ENCODE measurements at regions not wholly inside any gene's neighbourhood (a gene's known extent, or its start where the extent isn't known, plus 50 kb on each side); places are given as distances from the start of the nearest gene placed in this dataset.

GRCh38 chr14:29144621-29145020, 378.0 kb downstream of the FOXG1 start:
- Histone ChIP-seq H3K23me2 (ENCODE audit: low read depth, low read length) (no peaks in the 10 kb centered on the region), H2AK5ac (ENCODE audit: low read depth, low read length) (no peak overlapping the region), H3K79me1 (ENCODE audit: low read depth, low read length) (no peaks in the 10 kb centered on the region), H3K27ac (ENCODE audit: low read depth, low read length) (no peak overlapping the region), H4K20me1 (replicated peaks in 1 of 2; ENCODE audit: control insufficient read depth in 1 of 2, insufficient read depth in 2 of 2, low read length in 2 of 2) (no peaks in the 10 kb centered on the region), H3K36me3 (ENCODE audit: control insufficient read depth in 2 of 4, insufficient read depth in 4 of 4, low read length in 3 of 4) (no peaks in the 10 kb centered on the region), H3K27me3 (replicated peaks in 1 of 4; ENCODE audit: control insufficient read depth in 3 of 4, extremely low read depth in 1 of 4, insufficient read depth in 3 of 4, low read length in 3 of 4) (no peaks in the 10 kb centered on the region), H3K18ac (ENCODE audit: extremely low read depth, low read length) (no peak overlapping the region), H3K9me3 (ENCODE audit: insufficient read depth in 2 of 2, low read depth in 1 of 2, low read length in 1 of 2) (no peaks in the 10 kb centered on the region), H4K5ac (ENCODE audit: insufficient read length, low read depth, low read length) (no peak overlapping the region), H3K9ac (replicated peaks in 1 of 4; ENCODE audit: extremely low read depth in 1 of 4, low read depth in 3 of 4, low read length in 3 of 4) (no peak overlapping the region), H3K4me3 (ENCODE audit: extremely low read depth in 1 of 4, insufficient read depth in 2 of 4, low read depth in 3 of 4, low read length in 4 of 4) (no peak overlapping the region), H3K14ac (ENCODE audit: insufficient read length) (no peak overlapping the region), H2BK12ac (ENCODE audit: low read depth, low read length) (no peak overlapping the region), H3K56ac (replicated peaks; ENCODE audit: insufficient read length, low read depth, low read length) (no peak overlapping the region), H3K4me1 (replicated peaks in 1 of 4; ENCODE audit: control insufficient read depth in 3 of 4, insufficient read depth in 4 of 4, low read length in 3 of 4) (no peaks in the 10 kb centered on the region), H4K8ac (ENCODE audit: extremely low read depth, insufficient read depth, low read length) (no peak overlapping the region), H3K4ac (replicated peaks; ENCODE audit: insufficient read length, low read depth, low read length) (no peak overlapping the region), H4K91ac (replicated peaks; ENCODE audit: insufficient read length, low read length) (no peak overlapping the region), H2BK15ac (ENCODE audit: low read length) (no peak overlapping the region), H2AFZ (ENCODE audit: low read length) (no peak overlapping the region), H3K79me2 (ENCODE audit: control insufficient read depth in 1 of 2, insufficient read depth in 2 of 2, low read length in 2 of 2) (no peaks in the 10 kb centered on the region), H2BK120ac (replicated peaks; ENCODE audit: low read depth, low read length) (no peak overlapping the region), H3K23ac (ENCODE audit: insufficient read length) (no peak overlapping the region), H3K4me2 (ENCODE audit: insufficient read depth in 1 of 2, low read depth in 2 of 2, low read length in 2 of 2) (no peak overlapping the region), H2BK5ac (ENCODE audit: low read depth, low read length) (no peak overlapping the region), H2BK20ac (ENCODE audit: low read length) (no peak overlapping the region)
- no peak for TF ChIP-seq CREB1 (IDR thresholded peaks at IDR 0.05)
- TF ChIP-seq KDM4A (IDR thresholded peaks at IDR 0.05; ENCODE audit: low read depth, low read length, severe bottlenecking): no peak
- no peak for TF ChIP-seq EGR1 (IDR thresholded peaks at IDR 0.05; ENCODE audit: borderline replicate concordance, low read depth, low read length)
- TF ChIP-seq HDAC6 (IDR thresholded peaks at IDR 0.05; ENCODE audit: low read depth, low read length): no peak
- no peak for TF ChIP-seq ATF2 (IDR thresholded peaks at IDR 0.05; ENCODE audit: low read length)
- TF ChIP-seq SP1 (IDR thresholded peaks at IDR 0.05; ENCODE audit: low read depth, low read length): no peak
- no peak for TF ChIP-seq E2F6 (IDR thresholded peaks at IDR 0.05)
- TF ChIP-seq RFX5 (IDR thresholded peaks at IDR 0.05; ENCODE audit: borderline replicate concordance, low read depth, low read length): no peak
- TF ChIP-seq MAX (IDR thresholded peaks at IDR 0.05): no peak
- DNase-seq (ENCODE audit: low read depth in 1 of 2, low spot score in 2 of 2): no peak
- POLR2A ChIA-PET (ENCODE audit: partially characterized antibody): no interaction called here
- FAIRE-seq: no peak
- CTCF ChIA-PET (ENCODE audit: partially characterized antibody): no interaction called here
- WGBS, 2 experiments (ENCODE audit: extremely low coverage in 1 of 2, insufficient coverage in 1 of 2, insufficient read length in 1 of 2, insufficient replicate concordance in 2 of 2, low coverage in 1 of 2, low lambda C conversion rate in 2 of 2, missing lambda C conversion rate in 1 of 2): 81% methylated on average over 2 of the region's 2 CpGs; no CpG with 5 or more reads in 1 of the 2 experiments
